MM.1S (cell line): ENCODE measurements at regions not wholly inside any gene's neighbourhood (a gene's known extent, or its start where the extent isn't known, plus 50 kb on each side); places are given as distances from the start of the nearest gene placed in this dataset.
A peak's percentile ranks its signal among the peaks of the same experiment; 100 is the strongest.

ENCODE experiments used
- DNase-seq: peaks from one replicate; pipeline ENCODE4 v3.0.0-alpha.2; 2015
- H2AFZ ChIP-seq: fragments of 300-600 bp; sonication (generic); 2 replicates; pipeline ENCODE4 v1.6.0; 2016; ENCODE audit warnings: antibody characterized with exemption, low read length
- H3F3A ChIP-seq: fragments of 300-600 bp; sonication (generic); 2 replicates; pipeline ENCODE4 v1.6.1; 2016; ENCODE audit warnings: mild to moderate bottlenecking, antibody characterized with exemption, low read length, moderate library complexity, mixed read lengths; ENCODE audit not compliant: insufficient read depth
- H3K27ac ChIP-seq: fragments of 300-600 bp; sonication (generic); 2 replicates; pipeline ENCODE4 v1.5.1; 2016; ENCODE audit warnings: mild to moderate bottlenecking, low read length
- H3K27me3 ChIP-seq: fragments of 300-600 bp; sonication (generic); replicated peaks from 2 replicates; pipeline ENCODE4 v1.6.0; 2016; ENCODE audit warnings: low read length; ENCODE audit not compliant: insufficient read depth
- H3K36me3 ChIP-seq: fragments of 300-600 bp; sonication (generic); replicated peaks from 2 replicates; pipeline ENCODE4 v1.6.1; 2016; ENCODE audit warnings: mild to moderate bottlenecking, low read length, mixed read lengths; ENCODE audit not compliant: insufficient read depth
- H3K4me1 ChIP-seq: fragments of 300-600 bp; sonication (generic); 2 replicates; pipeline ENCODE4 v1.6.1; 2016; ENCODE audit warnings: low read length, mixed read lengths
- H3K4me2 ChIP-seq: fragments of 300-600 bp; sonication (generic); 2 replicates; pipeline ENCODE4 v1.6.0; 2016; ENCODE audit warnings: low read depth, low read length
- H3K4me3 ChIP-seq: fragments of 300-600 bp; sonication (generic); 2 replicates; pipeline ENCODE4 v1.5.1; 2016; ENCODE audit warnings: low read length, mixed read lengths
- H3K79me2 ChIP-seq: fragments of 300-600 bp; sonication (generic); 2 replicates; pipeline ENCODE4 v1.6.1; 2016; ENCODE audit warnings: mixed run types, low read length, mixed read lengths
- H3K9ac ChIP-seq: fragments of 300-600 bp; sonication (generic); 2 replicates; pipeline ENCODE4 v1.6.1; 2016; ENCODE audit warnings: low read length, mixed read lengths
- H3K9me2 ChIP-seq: fragments of 300-600 bp; sonication (generic); replicated peaks from 2 replicates; pipeline ENCODE4 v1.6.1; 2016; ENCODE audit warnings: mild to moderate bottlenecking, low read length, mixed read lengths; ENCODE audit not compliant: insufficient read depth
- H3K9me3 ChIP-seq: fragments of 300-600 bp; sonication (generic); replicated peaks from 2 replicates; pipeline ENCODE4 v1.6.1; 2016; ENCODE audit warnings: mild to moderate bottlenecking, low read length, mixed read lengths; ENCODE audit not compliant: insufficient read depth
- H4K20me1 ChIP-seq: fragments of 300-600 bp; sonication (generic); 2 replicates; pipeline ENCODE4 v1.6.1; 2016; ENCODE audit warnings: mild to moderate bottlenecking, low read length, moderate library complexity, mixed read lengths; ENCODE audit not compliant: insufficient read depth
- CTCF ChIP-seq: fragments of 300-600 bp; sonication (generic); IDR thresholded peaks from 2 replicates; pipeline ENCODE4 v1.5.1; 2016; ENCODE audit warnings: antibody characterized with exemption, low read length, mixed read lengths
- EZH2 ChIP-seq: fragments of 300-600 bp; sonication (generic); optimal IDR thresholded peaks from 2 replicates; pipeline ENCODE3; 2017; ENCODE audit warnings: low read depth, mild to moderate bottlenecking, antibody characterized with exemption, low read length, mixed read lengths
- EZH2phosphoT487 ChIP-seq: fragments of 300-600 bp; sonication (generic); IDR thresholded peaks from 2 replicates; pipeline ENCODE4 v1.6.1; 2018; ENCODE audit warnings: antibody characterized with exemption, low read length

GRCh38 chr7:106592282-106593027, 68.5 kb downstream of the CCDC71L start:
- Histone ChIP-seq H3K36me3 (no peaks in the 10 kb centered on the region), H3K4me2 (no peak overlapping the region), H3K4me3 (no peak overlapping the region), H3K27me3 (no peaks in the 10 kb centered on the region), H3K4me1 (peaks cover 12% of the 10 kb centered on the region; the same call in 1 of the 2 replicates), H3K27ac (peak overlapping the region; percentile 6; the same call in 1 of the 2 replicates), H3K79me2 (no peaks in the 10 kb centered on the region), H3K9ac (no peak overlapping the region), H3F3A (no peaks in the 10 kb centered on the region), H2AFZ (no peak overlapping the region), H4K20me1 (no peaks in the 10 kb centered on the region), H3K9me2 (no peaks in the 10 kb centered on the region), H3K9me3 (no peaks in the 10 kb centered on the region)
- DNase-seq = peak; percentile 32
- TF ChIP-seq EZH2 (no peak), CTCF (no peak), EZH2phosphoT487 (no peak)

DNA sequence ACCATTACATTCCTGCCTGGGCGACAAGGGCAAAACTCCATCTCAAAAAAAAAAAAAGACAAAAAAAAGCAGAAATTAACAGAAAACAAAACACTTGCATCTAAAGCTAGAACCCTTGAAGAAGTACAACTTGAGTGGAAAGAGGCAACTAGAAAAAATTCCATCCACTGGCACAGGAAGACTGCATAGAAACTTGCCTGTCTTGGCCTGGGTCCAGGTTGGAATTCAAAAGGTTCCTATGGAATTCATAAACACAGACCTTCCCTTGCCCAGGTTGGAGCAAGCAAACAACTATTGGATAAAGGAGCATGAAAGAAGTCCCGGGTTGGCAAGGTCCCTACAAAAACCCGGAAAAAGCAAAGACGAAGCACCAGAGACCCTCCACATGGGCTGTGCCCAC, 69.8 kb downstream of the CCDC71L start:
- H3K4me1 ChIP-seq = peaks cover 12% of the 10 kb centered on the region; the same call in 1 of the 2 replicates
- H3K27me3 ChIP-seq = no peaks in the 10 kb centered on the region
- H2AFZ ChIP-seq = no peak overlapping the region
- no peaks in the 10 kb centered on the region for H3F3A ChIP-seq
- no peaks in the 10 kb centered on the region for H3K9me2 ChIP-seq
- H3K9me3 ChIP-seq = no peaks in the 10 kb centered on the region
- no peak overlapping the region for H3K4me2 ChIP-seq
- no peak overlapping the region for H3K27ac ChIP-seq
- H3K4me3 ChIP-seq = no peak overlapping the region
- H3K36me3 ChIP-seq = no peaks in the 10 kb centered on the region
- H4K20me1 ChIP-seq = no peaks in the 10 kb centered on the region
- no peak overlapping the region for H3K9ac ChIP-seq
- TF ChIP-seq EZH2 (no peak), CTCF (no peak), EZH2phosphoT487 (no peak)
- DNase-seq = no peak
- H3K79me2 ChIP-seq = no peaks in the 10 kb centered on the region

DNA sequence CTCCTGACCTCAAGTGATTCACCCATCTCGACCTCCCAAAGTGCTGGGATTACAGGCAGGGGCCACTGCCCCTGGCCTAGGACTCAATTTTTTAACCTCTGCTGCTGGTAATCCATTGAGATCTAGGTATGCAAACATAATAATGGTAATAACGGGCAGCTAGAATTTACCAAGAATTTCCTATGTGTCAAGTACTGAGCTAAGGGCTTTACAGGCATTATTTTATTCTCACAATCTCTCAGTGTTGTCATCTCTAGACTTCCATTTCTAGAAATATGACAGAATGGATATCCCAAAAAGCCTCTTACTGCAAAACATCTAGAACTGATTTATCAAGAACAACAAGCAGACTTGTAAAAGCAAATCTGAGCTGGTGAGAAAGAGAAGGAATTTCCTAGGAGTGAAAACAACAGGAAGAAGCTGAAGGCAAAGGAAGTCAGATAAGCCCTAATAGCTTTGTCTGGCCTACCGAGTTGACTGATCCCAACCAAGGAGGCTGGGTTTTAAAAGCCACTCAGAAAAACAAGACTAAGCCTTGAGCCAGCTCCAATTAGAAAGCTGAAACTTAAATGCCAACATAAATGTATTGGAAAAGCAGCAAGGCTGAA, 70.6 kb downstream of the CCDC71L start:
- H3K9me3 ChIP-seq = no peaks in the 10 kb centered on the region
- H3F3A ChIP-seq = no peaks in the 10 kb centered on the region
- no peak overlapping the region for H3K9ac ChIP-seq
- H3K27ac ChIP-seq = no peak overlapping the region
- H3K4me1 ChIP-seq = peaks cover 12% of the 10 kb centered on the region; the same call in 1 of the 2 replicates
- H2AFZ ChIP-seq = no peak overlapping the region
- H3K79me2 ChIP-seq = no peaks in the 10 kb centered on the region
- H3K27me3 ChIP-seq = no peaks in the 10 kb centered on the region
- DNase-seq = no peak
- H4K20me1 ChIP-seq = no peaks in the 10 kb centered on the region
- TF ChIP-seq EZH2phosphoT487 (no peak), CTCF (no peak), EZH2 (no peak)
- no peak overlapping the region for H3K4me3 ChIP-seq
- H3K9me2 ChIP-seq = no peaks in the 10 kb centered on the region
- H3K4me2 ChIP-seq = no peak overlapping the region
- no peaks in the 10 kb centered on the region for H3K36me3 ChIP-seq
